ENCODE measurements at regions not wholly inside any gene's neighbourhood (a gene's known extent, or its start where the extent isn't known, plus 50 kb on each side); places are given as distances from the start of the nearest gene placed in this dataset.

DNA sequence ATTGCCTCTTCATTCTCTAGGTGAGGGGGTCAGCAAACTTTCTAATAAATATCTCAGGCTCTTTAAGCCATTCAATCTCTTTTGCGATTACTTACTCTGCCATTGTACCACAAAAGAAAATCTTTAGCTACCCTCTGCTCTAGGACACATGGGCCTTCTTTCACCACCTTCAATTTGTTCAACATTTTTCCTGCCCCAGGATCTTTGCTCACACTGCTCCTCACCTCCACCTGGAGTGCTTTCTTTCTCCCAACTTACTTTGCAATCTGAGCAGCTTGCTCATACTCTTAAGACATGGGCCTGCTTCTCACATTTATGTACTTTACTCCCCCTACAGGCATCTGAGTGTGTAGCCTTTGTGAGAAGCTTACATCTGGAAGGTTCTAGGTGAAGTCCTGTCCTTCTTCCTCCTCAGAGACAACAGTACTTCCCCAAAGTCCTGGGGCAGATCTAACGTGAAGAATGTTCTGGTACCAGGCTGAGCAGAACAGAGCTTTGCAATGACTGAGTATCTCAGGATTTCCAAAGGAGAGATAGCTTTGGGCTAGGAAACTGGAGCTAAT is 55.0 kb upstream of the PRDM5 start:
- peak; percentile 15 for DNase-seq (ENCODE audit: low spot score)

DNA sequence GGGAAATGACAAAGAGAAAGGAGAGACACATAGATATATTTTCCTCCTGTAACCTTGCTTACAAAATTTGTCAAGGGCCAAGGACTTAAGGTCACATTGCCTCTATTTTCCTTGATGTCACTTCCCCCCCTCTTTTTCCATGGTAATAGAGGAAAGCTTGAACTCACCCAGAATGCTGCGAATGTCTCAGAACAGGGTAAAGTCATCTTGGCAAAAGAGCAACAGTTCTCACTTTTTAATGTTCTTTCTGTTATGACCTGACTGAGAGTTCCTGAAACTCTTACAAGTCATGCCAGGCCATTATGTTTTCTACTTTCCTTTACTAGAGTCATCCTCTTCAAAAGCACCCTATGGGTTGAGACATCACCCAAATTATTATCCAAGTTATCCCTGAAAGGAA is 50.7 kb upstream of the PRDM5 start:
- no peak for DNase-seq (ENCODE audit: low spot score)

Measured in hepatic stellate cell (primary cell).